Skeletal muscle tissue (tissue), 3 donors: ENCODE measurements at regions not wholly inside any gene's neighbourhood (a gene's known extent, or its start where the extent isn't known, plus 50 kb on each side); places are given as distances from the start of the nearest gene placed in this dataset.
"Not testable (repeated sequence)": the region's sequence is repeated elsewhere in the genome, so short reads cannot be mapped to it uniquely, and the experiment has no call there.

Experiments
- H3K27ac ChIP-seq: one replicate; pipeline ENCODE4 v1.7.0; 2013; ENCODE audit warnings: mild to moderate bottlenecking, low read depth, low read length, inconsistent platforms
- H3K27me3 ChIP-seq, 3 donors: one replicate each; pipeline ENCODE4 v1.7.0; 2013; ENCODE audit warnings: low read length in 3 of 3; ENCODE audit not compliant: control insufficient read depth in 3 of 3, insufficient read depth in 3 of 3
- H3K36me3 ChIP-seq, 3 donors: one replicate each; pipeline ENCODE4 v1.7.0; 2013; ENCODE audit warnings: low read length in 3 of 3; ENCODE audit not compliant: control insufficient read depth in 3 of 3, insufficient read depth in 3 of 3
- H3K4me1 ChIP-seq, 3 donors: one replicate each; pipeline ENCODE4 v1.7.0; 2013; ENCODE audit warnings: low read length in 3 of 3, mild to moderate bottlenecking in 3 of 3; ENCODE audit not compliant: control insufficient read depth in 3 of 3, insufficient read depth in 3 of 3
- H3K4me3 ChIP-seq, 3 donors: one replicate each; pipeline ENCODE4 v1.7.0; 2013; ENCODE audit warnings: low read length in 3 of 3
- H3K9ac ChIP-seq, 3 donors: one replicate each; pipeline ENCODE4 v1.7.0; 2013; ENCODE audit warnings: low read length in 3 of 3, mild to moderate bottlenecking in 3 of 3, moderate library complexity in 2 of 3, low read depth in 1 of 3
- H3K9me3 ChIP-seq, 3 donors: one replicate each; pipeline ENCODE4 v1.7.0; 2013; ENCODE audit warnings: low read length in 3 of 3; ENCODE audit not compliant: control insufficient read depth in 3 of 3
- donor health status: Osteomylitis.

GRCh38 chr6:27812805-27813492 lies 99.2 kb downstream of the OR2B2 start:
- Histone ChIP-seq H3K36me3 (no peaks in the 10 kb centered on the region), H3K4me3 (no peak overlapping the region), H3K4me1 (peaks cover 10 to 12% (median 10%) of the 10 kb centered on the region in 3 donors), H3K9me3 (no peaks in the 10 kb centered on the region), H3K27me3 (peaks cover 37 to 47% (median 42%) of the 10 kb centered on the region in 3 donors), H3K27ac (no peak overlapping the region), H3K9ac (no peak overlapping the region)

- peaks cover 12 to 15% (median 15%) of the 10 kb centered on the region in 3 donors for H3K4me1 ChIP-seq
- H3K36me3 ChIP-seq = no peaks in the 10 kb centered on the region
- H3K9me3 ChIP-seq = no peaks in the 10 kb centered on the region
- no peak overlapping the region for H3K9ac ChIP-seq
- H3K4me3 ChIP-seq = no peak overlapping the region
- peaks cover 36 to 51% (median 47%) of the 10 kb centered on the region in 3 donors for H3K27me3 ChIP-seq
- H3K27ac ChIP-seq = no peak overlapping the region
These were observed 100.0 kb downstream of the OR2B2 start for GRCh38 chr6:27812078-27812804.

GRCh38 chr6:27811451-27811772 lies 100.8 kb downstream of the OR2B2 start:
- peaks cover 12 to 20% (median 18%) of the 10 kb centered on the region in 3 donors for H3K4me1 ChIP-seq

GRCh38 chr6:27810768-27811450 lies 101.3 kb downstream of the OR2B2 start:
- H3K36me3 ChIP-seq = no peaks in the 10 kb centered on the region
- peaks cover 12 to 20% (median 18%) of the 10 kb centered on the region in 3 donors for H3K4me1 ChIP-seq
- peak overlapping the region in 2 of 3 donors; percentile 54 to 64 for H3K9ac ChIP-seq
- no peaks in the 10 kb centered on the region for H3K9me3 ChIP-seq
- H3K27ac ChIP-seq = peak overlapping the region; percentile 71
- peaks cover 42 to 54% (median 52%) of the 10 kb centered on the region in 3 donors for H3K27me3 ChIP-seq
- H3K4me3 ChIP-seq = peak overlapping the region; percentile 79 to 84 (median 84)

More at GRCh38 chr6:27811451-27811772, 100.8 kb downstream of the OR2B2 start:
- H3K27me3 ChIP-seq = peaks cover 43 to 55% (median 54%) of the 10 kb centered on the region in 3 donors
- no peaks in the 10 kb centered on the region for H3K9me3 ChIP-seq
- H3K4me3 ChIP-seq = no peak overlapping the region
- H3K27ac ChIP-seq = no peak overlapping the region
- no peak overlapping the region for H3K9ac ChIP-seq
- no peaks in the 10 kb centered on the region for H3K36me3 ChIP-seq

- H3K27me3 ChIP-seq = peaks cover 34 to 48% (median 47%) of the 10 kb centered on the region in 3 donors
- H3K4me3 ChIP-seq = peak overlapping the region; percentile 79 to 84 (median 84)
- peaks cover 10 to 20% (median 18%) of the 10 kb centered on the region in 3 donors for H3K4me1 ChIP-seq
- H3K27ac ChIP-seq = peak overlapping the region; percentile 71
- H3K9me3 ChIP-seq = no peaks in the 10 kb centered on the region
- peak overlapping the region; percentile 64 to 75 (median 73) for H3K9ac ChIP-seq
- H3K36me3 ChIP-seq = no peaks in the 10 kb centered on the region
These were observed 102.0 kb downstream of the OR2B2 start for GRCh38 chr6:27809939-27810767.

GRCh38 chr6:27809067-27809938 lies 102.9 kb downstream of the OR2B2 start:
- Histone ChIP-seq H3K4me3 (peak overlapping the region; percentile 79 to 84 (median 84)), H3K9ac (peak overlapping the region in 1 of 3 donors; percentile 64), H3K27me3 (peaks cover 27 to 41% (median 40%) of the 10 kb centered on the region in 3 donors), H3K4me1 (peaks cover 8 to 18% (median 16%) of the 10 kb centered on the region in 3 donors), H3K36me3 (no peaks in the 10 kb centered on the region), H3K27ac (no peak overlapping the region), H3K9me3 (no peaks in the 10 kb centered on the region)

GRCh38 chr6:27808242-27809066 lies 103.7 kb downstream of the OR2B2 start:
- not testable (repeated sequence) for H3K36me3 ChIP-seq, H3K9me3 ChIP-seq, H3K9ac ChIP-seq
- H3K4me3 ChIP-seq = peak overlapping the region; percentile 68 to 83 (median 69)
- peaks cover 8 to 18% (median 16%) of the 10 kb centered on the region in 3 donors for H3K4me1 ChIP-seq
- peaks cover 25 to 34% (median 34%) of the 10 kb centered on the region in 3 donors for H3K27me3 ChIP-seq
- H3K27ac ChIP-seq = peak overlapping the region; percentile 14

GRCh38 chr6:27807441-27808241 lies 104.6 kb downstream of the OR2B2 start:
- not testable (repeated sequence) for H3K9me3 ChIP-seq, H3K36me3 ChIP-seq
- H3K9ac ChIP-seq = peak overlapping the region; percentile 18 to 57 (median 51)
- H3K4me3 ChIP-seq = peak overlapping the region; percentile 68 to 83 (median 69)
- H3K4me1 ChIP-seq = peaks cover 8 to 18% (median 16%) of the 10 kb centered on the region in 3 donors
- peak overlapping the region; percentile 48 for H3K27ac ChIP-seq
- peaks cover 25 to 34% (median 30%) of the 10 kb centered on the region in 3 donors for H3K27me3 ChIP-seq
